SK-N-SH (cell line): ENCODE measurements at regions not wholly inside any gene's neighbourhood (a gene's known extent, or its start where the extent isn't known, plus 50 kb on each side); places are given as distances from the start of the nearest gene placed in this dataset.

Source experiments
- EP300 ChIP-seq, 2 experiments: IDR thresholded peaks; 2 replicates each; pipeline versions ENCODE4 v1.4.0 to v1.6.1; 2012; ENCODE audit warnings: borderline replicate concordance in 1 of 2, low read depth in 1 of 2, low read length in 1 of 2
- EZH2phosphoT487 ChIP-seq: fragments of 200-600 bp; sonication (generic); IDR thresholded peaks from 2 replicates; pipeline ENCODE4 v1.6.1; 2017; ENCODE audit warnings: low read depth, mixed run types, mild to moderate bottlenecking, antibody characterized with exemption, moderate library complexity, borderline replicate concordance
- GABPA ChIP-seq: IDR thresholded peaks from 2 replicates; pipeline ENCODE4 v1.4.0; 2012; ENCODE audit warnings: low read depth, mild to moderate bottlenecking
- POLR2AphosphoS5 ChIP-seq: IDR thresholded peaks from 2 replicates; pipeline ENCODE4 v1.6.1; 2012; ENCODE audit warnings: low read depth, low read length
- RAD21 ChIP-seq: IDR thresholded peaks from 2 replicates; pipeline ENCODE4 v1.6.1; 2012; ENCODE audit warnings: mild to moderate bottlenecking, low read length
- RFX5 ChIP-seq: IDR thresholded peaks from 2 replicates; pipeline ENCODE4 v1.6.1; 2012; ENCODE audit warnings: mild to moderate bottlenecking, improper control_type of control experiment, low read length
- SIN3A ChIP-seq: IDR thresholded peaks from 2 replicates; pipeline ENCODE4 v1.6.1; 2012; ENCODE audit warnings: low read depth, mild to moderate bottlenecking, low read length, moderate library complexity, borderline replicate concordance
- TCF12 ChIP-seq: IDR thresholded peaks from 2 replicates; pipeline ENCODE4 v1.4.0; 2012
- TF ChIP-seq, protein P1 (sequence below): fragments of 200-600 bp; sonication (generic); IDR thresholded peaks from 2 replicates; pipeline ENCODE4 v1.6.1; 2017; ENCODE audit warnings: antibody characterized with exemption, mild to moderate bottlenecking, moderate library complexity

DNA sequence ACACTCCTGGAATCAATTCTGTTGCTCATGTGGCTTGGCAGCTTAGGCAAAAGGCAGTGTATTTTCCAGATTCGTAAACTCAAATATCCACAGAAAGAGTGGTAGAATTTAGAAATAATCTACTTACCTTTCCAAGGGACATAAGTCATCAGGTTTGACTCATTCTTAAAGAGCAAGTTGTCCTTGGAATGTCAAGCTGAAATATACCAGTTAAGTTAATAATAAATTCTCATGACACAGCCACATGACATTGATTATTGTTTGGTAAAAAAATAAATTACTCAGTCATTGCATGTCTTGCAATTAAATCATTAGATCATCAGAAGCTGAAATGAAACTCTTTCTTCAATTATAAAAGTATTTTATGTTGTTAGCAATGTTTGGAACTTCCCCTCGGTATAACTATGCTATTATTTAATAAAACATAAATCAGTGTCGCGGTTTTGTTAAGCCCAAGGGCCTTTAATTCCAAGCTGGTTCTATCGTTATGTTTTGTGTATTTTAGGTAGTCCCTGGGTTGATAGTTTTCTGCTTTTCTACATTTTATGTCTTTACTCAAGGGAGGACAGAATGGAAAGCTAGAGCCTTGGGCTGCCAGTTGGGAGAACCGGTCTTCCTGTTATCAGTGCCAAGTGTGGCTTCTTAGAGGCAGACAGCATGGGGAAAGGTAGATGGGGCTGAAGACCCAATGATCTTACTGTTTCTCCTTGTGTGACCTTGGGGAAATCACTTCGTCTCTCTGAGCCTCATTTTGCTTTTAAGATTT, 79.3 kb upstream of the PRLR start:
- TF ChIP-seq, protein P1, sequence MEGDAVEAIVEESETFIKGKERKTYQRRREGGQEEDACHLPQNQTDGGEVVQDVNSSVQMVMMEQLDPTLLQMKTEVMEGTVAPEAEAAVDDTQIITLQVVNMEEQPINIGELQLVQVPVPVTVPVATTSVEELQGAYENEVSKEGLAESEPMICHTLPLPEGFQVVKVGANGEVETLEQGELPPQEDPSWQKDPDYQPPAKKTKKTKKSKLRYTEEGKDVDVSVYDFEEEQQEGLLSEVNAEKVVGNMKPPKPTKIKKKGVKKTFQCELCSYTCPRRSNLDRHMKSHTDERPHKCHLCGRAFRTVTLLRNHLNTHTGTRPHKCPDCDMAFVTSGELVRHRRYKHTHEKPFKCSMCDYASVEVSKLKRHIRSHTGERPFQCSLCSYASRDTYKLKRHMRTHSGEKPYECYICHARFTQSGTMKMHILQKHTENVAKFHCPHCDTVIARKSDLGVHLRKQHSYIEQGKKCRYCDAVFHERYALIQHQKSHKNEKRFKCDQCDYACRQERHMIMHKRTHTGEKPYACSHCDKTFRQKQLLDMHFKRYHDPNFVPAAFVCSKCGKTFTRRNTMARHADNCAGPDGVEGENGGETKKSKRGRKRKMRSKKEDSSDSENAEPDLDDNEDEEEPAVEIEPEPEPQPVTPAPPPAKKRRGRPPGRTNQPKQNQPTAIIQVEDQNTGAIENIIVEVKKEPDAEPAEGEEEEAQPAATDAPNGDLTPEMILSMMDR, result no peak
- TF ChIP-seq EZH2phosphoT487 (no peak), RFX5 (no peak), SIN3A (no peak), GABPA (no peak), RAD21 (no peak), TCF12 (peak; percentile 11; the same call in 1 of the 2 replicates), POLR2AphosphoS5 (no peak), EP300 (IDR thresholded peaks at IDR 0.05; ENCODE audit: borderline replicate concordance in 1 of 2, low read depth in 1 of 2, low read length in 1 of 2) (no peak)
